ENCODE measurements at regions not wholly inside any gene's neighbourhood (a gene's known extent, or its start where the extent isn't known, plus 50 kb on each side); places are given as distances from the start of the nearest gene placed in this dataset.
A peak's percentile ranks its signal among the peaks of the same experiment; 100 is the strongest.

- DNase-seq, result no peak
Measured at GRCh38 chrX:39755143-39756032, 342.4 kb downstream of the BCOR start.

GRCh38 chrX:39756086-39756883 is 341.5 kb downstream of the BCOR start:
- DNase-seq, result no peak

GRCh38 chrX:39757971-39758370 is 339.8 kb downstream of the BCOR start:
- no peak for DNase-seq

GRCh38 chrX:39758791-39759525 is 338.8 kb downstream of the BCOR start:
- DNase-seq, result no peak

- DNase-seq, result no peak
Measured at GRCh38 chrX:39759526-39760224, 338.1 kb downstream of the BCOR start.

GRCh38 chrX:39760930-39761329 is 336.8 kb downstream of the BCOR start:
- DNase-seq, result no peak

- DNase-seq, result no peak
Measured at GRCh38 chrX:39762266-39762841, 335.4 kb downstream of the BCOR start.

- DNase-seq, result no peak
Measured at GRCh38 chrX:39764441-39764914, 333.3 kb downstream of the BCOR start.

GRCh38 chrX:39765327-39765726 is 332.4 kb downstream of the BCOR start:
- DNase-seq, result no peak

- DNase-seq, result peak; percentile 48
Measured at GRCh38 chrX:39766085-39766726, 331.6 kb downstream of the BCOR start.

GRCh38 chrX:39766855-39767254 is 330.9 kb downstream of the BCOR start:
- DNase-seq, result no peak

GRCh38 chrX:39767446-39767845 is 330.3 kb downstream of the BCOR start:
- DNase-seq, result no peak

GRCh38 chrX:39769748-39770147 is 328.0 kb downstream of the BCOR start:
- DNase-seq, result no peak

- no peak for DNase-seq
Measured at GRCh38 chrX:39771089-39771488, 326.7 kb downstream of the BCOR start.

- peak; percentile 47 for DNase-seq
Measured at GRCh38 chrX:39772057-39772832, 325.5 kb downstream of the BCOR start.

GRCh38 chrX:39773150-39773549 is 324.6 kb downstream of the BCOR start:
- DNase-seq, result no peak

- peak; percentile 28 for DNase-seq
Measured at GRCh38 chrX:39773923-39774773, 323.6 kb downstream of the BCOR start.

- DNase-seq, result no peak
Measured at GRCh38 chrX:39774774-39775328, 322.9 kb downstream of the BCOR start.

GRCh38 chrX:39777623-39778025 is 320.1 kb downstream of the BCOR start:
- peak; percentile 10 for DNase-seq

All from CD4-positive, alpha-beta T cell treated with Interleukin-10 for 1 hour (primary cell).